ENCODE measurements at regions not wholly inside any gene's neighbourhood (a gene's known extent, or its start where the extent isn't known, plus 50 kb on each side); places are given as distances from the start of the nearest gene placed in this dataset.

DNA sequence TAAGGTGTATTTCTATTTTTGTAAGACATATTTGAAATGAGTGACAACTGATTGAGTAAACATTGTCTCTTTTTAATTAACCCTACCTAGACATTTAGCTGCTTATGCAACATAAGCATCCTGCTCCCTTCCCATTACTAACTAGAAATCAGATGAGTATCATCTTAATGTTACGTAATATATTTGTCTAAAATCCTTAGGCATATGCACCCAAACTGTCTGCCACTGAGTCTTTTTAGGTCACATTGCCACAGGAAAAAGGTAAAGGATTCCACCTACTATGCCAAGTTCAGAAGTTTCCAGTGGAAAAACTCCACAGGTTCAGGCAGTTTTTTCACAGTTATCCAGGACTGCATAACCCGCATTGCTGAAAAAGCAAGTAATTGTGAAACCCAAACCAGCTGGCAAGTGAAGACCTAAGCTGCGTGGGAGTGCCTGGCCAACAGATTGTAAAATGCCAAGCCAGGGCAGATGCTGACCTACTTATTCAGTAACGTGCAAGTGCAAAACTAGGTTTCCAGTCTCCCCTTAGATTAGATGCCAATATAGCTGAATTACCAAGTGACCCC is 983.7 kb downstream of the GATA3 start:
- TF ChIP-seq, protein P1, sequence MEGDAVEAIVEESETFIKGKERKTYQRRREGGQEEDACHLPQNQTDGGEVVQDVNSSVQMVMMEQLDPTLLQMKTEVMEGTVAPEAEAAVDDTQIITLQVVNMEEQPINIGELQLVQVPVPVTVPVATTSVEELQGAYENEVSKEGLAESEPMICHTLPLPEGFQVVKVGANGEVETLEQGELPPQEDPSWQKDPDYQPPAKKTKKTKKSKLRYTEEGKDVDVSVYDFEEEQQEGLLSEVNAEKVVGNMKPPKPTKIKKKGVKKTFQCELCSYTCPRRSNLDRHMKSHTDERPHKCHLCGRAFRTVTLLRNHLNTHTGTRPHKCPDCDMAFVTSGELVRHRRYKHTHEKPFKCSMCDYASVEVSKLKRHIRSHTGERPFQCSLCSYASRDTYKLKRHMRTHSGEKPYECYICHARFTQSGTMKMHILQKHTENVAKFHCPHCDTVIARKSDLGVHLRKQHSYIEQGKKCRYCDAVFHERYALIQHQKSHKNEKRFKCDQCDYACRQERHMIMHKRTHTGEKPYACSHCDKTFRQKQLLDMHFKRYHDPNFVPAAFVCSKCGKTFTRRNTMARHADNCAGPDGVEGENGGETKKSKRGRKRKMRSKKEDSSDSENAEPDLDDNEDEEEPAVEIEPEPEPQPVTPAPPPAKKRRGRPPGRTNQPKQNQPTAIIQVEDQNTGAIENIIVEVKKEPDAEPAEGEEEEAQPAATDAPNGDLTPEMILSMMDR (IDR thresholded peaks at IDR 0.05), result no peak
- TF ChIP-seq POLR2AphosphoS5 (IDR thresholded peaks at IDR 0.05) (no peak), POLR2A (IDR thresholded peaks at IDR 0.05) (no peak), EP300 (IDR thresholded peaks at IDR 0.05) (no peak)
